ENCODE measurements at regions not wholly inside any gene's neighbourhood (a gene's known extent, or its start where the extent isn't known, plus 50 kb on each side); places are given as distances from the start of the nearest gene placed in this dataset.

DNA sequence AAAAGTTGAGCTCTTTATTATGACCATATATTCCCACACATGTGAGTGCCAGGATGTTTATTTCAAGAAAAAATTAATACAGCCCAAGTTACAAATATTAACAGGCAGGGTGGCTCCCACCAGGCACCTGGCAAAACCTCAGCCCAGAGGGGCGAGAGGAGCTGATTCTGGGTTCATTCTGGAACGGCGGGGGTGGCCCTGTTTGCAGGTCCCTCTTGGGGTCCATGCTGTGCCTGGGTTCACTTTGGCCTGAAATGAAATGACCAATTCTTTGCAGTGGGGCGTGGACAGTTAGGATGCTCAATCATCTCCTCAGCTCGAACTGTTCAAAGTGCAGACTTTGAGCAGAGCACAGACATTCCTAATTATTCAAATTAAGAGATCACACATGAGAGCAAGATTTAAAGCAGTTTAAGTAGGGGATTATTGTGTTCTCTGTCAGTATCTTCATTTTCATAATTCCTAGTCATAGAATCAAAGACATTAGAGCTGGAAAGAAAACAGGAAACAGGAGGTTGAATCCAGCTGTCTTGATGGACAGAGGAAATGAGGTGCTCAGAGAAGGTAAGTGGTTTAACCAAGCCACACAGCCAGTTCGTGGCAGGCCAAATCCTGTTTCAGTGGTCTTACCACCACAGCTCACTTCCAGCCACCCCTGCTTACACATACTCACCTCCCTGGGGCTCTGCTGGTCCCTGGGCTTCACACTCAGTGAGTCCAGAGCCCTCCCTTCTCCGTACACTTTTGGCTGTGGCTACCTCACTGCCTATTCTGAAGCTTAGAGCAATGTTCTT is 363.9 kb upstream of the TNRC6C start:
- Histone ChIP-seq H3K27ac (no peak overlapping the region), H3K9me3 (no peaks in the 10 kb centered on the region), H3K36me3 (no peaks in the 10 kb centered on the region), H3K4me3 (no peak overlapping the region), H3K4me1 (no peaks in the 10 kb centered on the region), H3K27me3 (no peaks in the 10 kb centered on the region)
- ATAC-seq, result no peak
- FAIRE-seq, result no peak
- DNase-seq, result peak in 1 of 6 donors; percentile 16
- intact Hi-C loops (cut with DNase I), result no loop called here
- no peak for TF ChIP-seq CTCF (IDR thresholded peaks at IDR 0.05)
- WGBS, 2 donors, result 47 to 71% methylated on average over 7 of the region's 7 CpGs

GRCh38 chr17:77596491-77597417 is 361.7 kb upstream of the TNRC6C start:
- H3K27ac ChIP-seq, result no peak overlapping the region
- DNase-seq (peak in 1 of 6 donors; percentile 35), FAIRE-seq (no peak), ATAC-seq (no peak)
- WGBS, 2 donors, result 40 to 62% methylated on average over 22 of the region's 22 CpGs
- H3K4me1 ChIP-seq, result no peaks in the 10 kb centered on the region
- TF ChIP-seq CTCF (IDR thresholded peaks at IDR 0.05), result no peak
- no peak overlapping the region for H3K4me3 ChIP-seq
- intact Hi-C loops (cut with DNase I), result no loop called here
- H3K27me3 ChIP-seq, result no peaks in the 10 kb centered on the region
- no peaks in the 10 kb centered on the region for H3K9me3 ChIP-seq
- H3K36me3 ChIP-seq, result no peaks in the 10 kb centered on the region

GRCh38 chr17:77597418-77598240 is 360.9 kb upstream of the TNRC6C start:
- Histone ChIP-seq H3K27ac (no peak overlapping the region), H3K4me1 (no peaks in the 10 kb centered on the region), H3K4me3 (no peak overlapping the region), H3K9me3 (no peaks in the 10 kb centered on the region), H3K27me3 (no peaks in the 10 kb centered on the region), H3K36me3 (no peaks in the 10 kb centered on the region)
- intact Hi-C loops (cut with DNase I), result no loop called here
- DNase-seq (peak in 1 of 6 donors; percentile 35), FAIRE-seq (no peak), ATAC-seq (no peak)
- 58 to 79% methylated on average over 18 to 19 of the region's 19 CpGs for WGBS, 2 donors
- TF ChIP-seq CTCF (IDR thresholded peaks at IDR 0.05), result no peak

DNA sequence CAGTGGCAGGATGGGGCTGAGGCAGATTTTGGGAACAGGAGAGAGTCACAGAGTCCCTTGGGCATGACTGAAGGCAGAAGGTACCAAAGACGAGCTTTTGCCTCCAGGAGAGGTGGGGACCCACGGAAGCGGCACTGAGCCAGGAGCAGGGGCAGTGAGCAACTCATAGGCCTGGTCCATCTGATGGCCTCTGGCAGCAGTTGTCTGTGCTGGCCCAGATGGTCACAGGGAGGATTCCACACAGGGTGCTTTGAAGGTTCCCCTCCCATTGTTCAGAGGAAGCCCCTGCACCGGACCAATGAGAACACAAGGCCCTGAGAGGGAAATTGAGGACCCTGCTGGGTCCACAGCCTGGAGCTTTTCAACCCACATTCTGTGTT is 360.3 kb upstream of the TNRC6C start:
- Histone ChIP-seq H3K4me1 (no peaks in the 10 kb centered on the region), H3K27me3 (no peaks in the 10 kb centered on the region), H3K4me3 (no peak overlapping the region), H3K9me3 (no peaks in the 10 kb centered on the region), H3K27ac (no peak overlapping the region), H3K36me3 (no peaks in the 10 kb centered on the region)
- DNase-seq, result no peak
- no peak for TF ChIP-seq CTCF (IDR thresholded peaks at IDR 0.05)
- WGBS, 2 donors, result 66 to 81% methylated on average over 4 of the region's 4 CpGs
- FAIRE-seq, result no peak
- no peak for ATAC-seq
- intact Hi-C loops (cut with DNase I), result no loop called here

All from pancreas (tissue), 10 donors.